ENCODE measurements at regions not wholly inside any gene's neighbourhood (a gene's known extent, or its start where the extent isn't known, plus 50 kb on each side); places are given as distances from the start of the nearest gene placed in this dataset.
"Not testable (repeated sequence)": the region's sequence is repeated elsewhere in the genome, so short reads cannot be mapped to it uniquely, and the experiment has no call there.

GRCh38 chr16:21517263-21517662 is 82.1 kb upstream of the METTL9 start:
- DNase-seq = not testable (repeated sequence)

DNA sequence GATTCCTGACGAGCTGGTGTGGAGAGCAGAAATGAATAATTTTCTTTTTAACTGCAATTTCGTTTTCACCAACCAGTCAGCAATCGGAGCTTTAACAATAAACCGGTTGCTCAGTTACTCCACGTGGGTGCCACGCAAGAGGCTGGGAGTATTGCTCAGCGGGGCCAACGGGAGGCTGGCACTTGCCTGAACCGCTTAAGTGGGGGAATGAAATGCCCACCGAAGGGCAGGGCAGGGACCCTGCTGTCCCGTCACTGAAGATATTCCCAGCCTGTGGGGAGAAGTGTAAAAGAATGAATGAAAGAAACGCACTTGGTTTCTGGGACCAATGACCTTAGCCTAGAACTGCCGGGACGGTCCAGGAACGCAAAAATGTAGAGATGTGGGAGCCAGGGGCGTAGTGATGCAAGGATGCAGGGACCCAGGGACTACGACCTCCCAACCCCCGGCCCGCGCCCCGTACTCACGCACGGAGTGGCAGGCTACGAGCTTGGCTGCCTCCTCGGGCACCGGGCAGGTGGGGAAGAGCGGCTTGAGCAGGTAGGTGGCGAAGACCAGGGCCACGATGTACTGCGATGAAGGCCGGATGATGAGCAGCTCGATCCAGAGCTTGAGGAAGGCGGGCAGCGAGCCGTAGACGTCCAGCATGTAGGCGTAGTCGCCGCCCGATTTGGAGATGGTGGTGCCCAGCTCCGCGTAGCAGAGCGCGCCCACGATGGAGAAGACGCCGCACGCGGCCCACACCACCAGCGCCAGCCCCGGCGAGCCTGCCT is 79.8 kb upstream of the METTL9 start:
- not testable (repeated sequence) for DNase-seq

DNA sequence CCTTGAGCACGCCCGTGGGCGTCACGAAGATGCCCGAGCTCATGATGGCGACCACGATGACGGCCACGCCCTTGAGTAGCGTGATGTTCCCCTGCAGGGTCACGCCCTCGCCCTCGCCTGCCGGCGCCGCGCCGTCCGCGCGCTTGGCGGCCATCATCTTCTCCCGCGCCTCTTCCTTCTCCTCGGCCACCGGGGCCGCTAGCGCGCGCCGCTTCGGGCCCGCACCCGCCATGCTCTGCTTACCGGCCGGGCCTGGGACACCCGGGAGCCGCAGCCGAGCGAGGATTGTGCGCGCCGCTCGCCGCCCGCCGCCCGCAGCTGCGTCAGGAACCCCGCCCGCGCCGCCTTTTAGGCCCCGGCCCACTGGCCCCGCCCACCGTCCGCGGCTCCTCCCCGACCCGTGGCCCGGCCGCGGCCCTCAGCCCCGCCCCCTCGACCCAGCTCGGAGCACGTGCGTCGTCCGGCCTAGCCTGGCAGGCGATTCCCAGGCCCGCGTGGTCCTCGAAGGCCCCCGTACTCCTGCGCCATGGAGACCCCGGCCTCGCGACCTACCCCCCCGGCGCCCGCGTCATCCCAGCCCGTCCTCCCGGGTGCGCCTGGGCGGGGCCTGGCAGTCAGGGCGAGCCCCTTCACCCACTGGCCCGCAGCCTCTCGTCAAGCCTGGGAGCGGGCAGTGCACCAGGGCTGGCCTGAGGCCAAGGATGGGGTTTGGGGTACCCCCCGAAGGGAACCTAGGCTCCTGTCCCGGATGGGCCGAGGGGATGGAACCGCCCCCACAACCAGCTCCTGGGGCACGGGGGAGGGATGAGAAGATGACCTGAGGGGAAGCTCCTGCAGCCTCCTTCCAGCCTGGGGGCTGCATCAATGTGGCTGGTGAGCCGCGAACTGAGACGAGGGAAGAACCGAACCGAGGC is 79.0 kb upstream of the METTL9 start:
- peak; percentile 85 for DNase-seq

DNA sequence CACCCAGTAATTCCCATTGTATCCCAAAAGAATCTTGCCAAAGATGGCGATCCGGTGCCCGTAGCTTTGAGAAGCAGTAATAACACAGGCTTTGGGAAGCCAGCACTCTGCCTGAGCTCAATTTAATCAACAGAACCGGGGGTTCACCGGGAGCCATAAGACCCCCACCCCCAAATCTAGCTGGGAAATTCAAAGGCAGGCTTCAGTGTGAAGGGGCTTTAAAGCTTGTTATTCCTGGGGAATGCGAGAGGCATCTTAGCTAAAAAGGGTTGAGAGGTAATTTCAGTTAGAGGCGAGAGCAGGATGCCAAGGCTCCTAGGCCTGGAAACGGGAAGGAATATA is 78.4 kb upstream of the METTL9 start:
- not testable (repeated sequence) for DNase-seq

- DNase-seq = peak; percentile 61
These were observed 77.8 kb upstream of the METTL9 start for GRCh38 chr16:21521390-21522143.

DNA sequence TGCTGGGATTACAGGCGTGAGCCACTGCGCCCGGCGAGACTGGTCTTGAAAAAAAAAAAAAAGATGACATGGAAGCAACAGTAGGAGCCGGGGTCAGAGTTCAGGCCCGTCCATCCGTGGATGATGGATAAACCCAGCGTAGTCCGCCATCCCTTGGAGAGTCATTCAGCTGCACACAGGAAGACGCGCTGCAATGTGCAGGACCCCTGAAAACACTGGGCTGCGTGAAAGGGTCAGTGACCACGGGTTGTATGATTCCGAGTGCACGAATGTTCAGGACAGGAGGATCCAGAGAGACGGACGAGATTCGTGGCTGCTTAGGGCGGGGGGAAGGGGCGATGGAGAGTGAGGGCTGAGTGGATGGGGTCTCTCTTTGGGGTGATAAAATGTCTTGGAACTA is 76.5 kb upstream of the METTL9 start:
- DNase-seq = not testable (repeated sequence)

- DNase-seq = no peak
These were observed 75.8 kb upstream of the METTL9 start for GRCh38 chr16:21523411-21524067.

DNA sequence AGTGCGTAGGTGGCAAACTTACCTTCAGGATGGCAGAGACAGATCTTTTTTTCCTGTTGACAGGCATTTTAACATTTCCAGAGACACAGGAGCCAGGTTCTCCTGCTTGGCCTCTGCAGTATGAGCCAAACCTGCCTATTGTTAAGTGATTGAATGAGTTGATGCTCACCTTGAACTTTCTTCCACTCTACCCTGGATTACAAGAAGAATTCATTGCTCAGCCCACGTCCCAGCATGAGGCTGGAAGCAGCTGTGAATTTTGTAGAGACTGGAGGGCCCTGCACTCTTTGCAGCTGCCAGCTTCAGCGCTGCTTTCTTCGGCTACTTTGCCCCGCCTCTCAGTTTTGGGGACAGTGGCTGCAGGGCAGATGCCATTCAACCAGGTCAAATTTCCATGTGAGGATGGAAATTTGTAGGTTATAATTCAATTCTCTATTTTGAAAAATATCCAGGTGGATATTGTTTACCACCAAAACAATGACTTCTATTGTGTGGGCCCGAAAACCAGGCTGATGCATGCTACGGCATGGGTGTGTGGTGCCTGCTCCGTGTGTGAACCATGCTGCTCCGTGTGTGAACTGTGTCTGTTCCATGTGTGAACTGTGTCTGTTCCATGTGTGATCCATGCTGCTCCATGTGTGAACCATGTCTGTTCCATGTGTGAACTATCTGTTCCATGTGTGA is 75.2 kb upstream of the METTL9 start:
- no peak for DNase-seq

GRCh38 chr16:21524752-21525028 is 74.7 kb upstream of the METTL9 start:
- DNase-seq = not testable (repeated sequence)

DNA sequence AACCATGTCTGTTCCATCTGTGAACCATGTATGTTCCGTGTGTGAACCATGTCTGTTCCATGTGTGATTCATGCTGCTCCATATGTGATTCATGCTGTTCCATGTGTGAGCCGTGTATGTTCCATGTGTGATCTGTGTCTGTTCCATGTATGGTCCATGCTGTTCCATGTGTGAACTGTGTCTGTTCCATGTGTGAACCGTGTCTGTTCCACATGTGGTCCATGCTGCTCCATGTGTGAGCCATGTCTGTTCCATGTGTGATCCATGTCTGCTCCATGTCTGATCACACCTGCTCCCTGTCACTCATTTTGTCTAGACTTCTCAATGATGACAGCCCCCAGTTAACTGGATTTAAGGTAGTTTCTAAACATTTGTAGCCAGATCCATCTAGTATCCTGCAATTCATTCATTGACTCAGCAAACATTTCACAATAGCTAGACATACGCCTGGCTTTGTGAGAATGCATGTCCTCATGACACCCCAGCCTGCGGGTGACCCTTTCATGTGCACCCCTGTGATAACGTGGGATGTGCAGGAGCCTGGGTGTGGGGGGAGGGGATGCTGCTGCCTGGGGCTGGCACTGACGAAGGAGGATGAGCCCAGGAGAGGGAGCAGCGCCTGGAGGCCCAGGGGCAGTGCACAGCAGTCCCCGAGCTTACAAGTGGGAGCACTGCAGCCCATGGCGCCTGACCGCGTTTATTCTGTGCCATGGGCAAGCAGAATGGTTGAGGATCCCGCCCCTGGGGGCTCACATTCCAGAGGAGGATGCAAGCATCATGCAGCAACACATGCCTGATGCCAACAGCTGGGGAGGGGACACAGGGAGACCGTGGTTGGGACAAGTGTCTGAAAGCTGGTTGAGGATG is 74.1 kb upstream of the METTL9 start:
- DNase-seq = not testable (repeated sequence)

- DNase-seq = not testable (repeated sequence)
These were observed 73.1 kb upstream of the METTL9 start for GRCh38 chr16:21525956-21526922.

- DNase-seq = no peak
These were observed 72.2 kb upstream of the METTL9 start for GRCh38 chr16:21526923-21527807.

DNA sequence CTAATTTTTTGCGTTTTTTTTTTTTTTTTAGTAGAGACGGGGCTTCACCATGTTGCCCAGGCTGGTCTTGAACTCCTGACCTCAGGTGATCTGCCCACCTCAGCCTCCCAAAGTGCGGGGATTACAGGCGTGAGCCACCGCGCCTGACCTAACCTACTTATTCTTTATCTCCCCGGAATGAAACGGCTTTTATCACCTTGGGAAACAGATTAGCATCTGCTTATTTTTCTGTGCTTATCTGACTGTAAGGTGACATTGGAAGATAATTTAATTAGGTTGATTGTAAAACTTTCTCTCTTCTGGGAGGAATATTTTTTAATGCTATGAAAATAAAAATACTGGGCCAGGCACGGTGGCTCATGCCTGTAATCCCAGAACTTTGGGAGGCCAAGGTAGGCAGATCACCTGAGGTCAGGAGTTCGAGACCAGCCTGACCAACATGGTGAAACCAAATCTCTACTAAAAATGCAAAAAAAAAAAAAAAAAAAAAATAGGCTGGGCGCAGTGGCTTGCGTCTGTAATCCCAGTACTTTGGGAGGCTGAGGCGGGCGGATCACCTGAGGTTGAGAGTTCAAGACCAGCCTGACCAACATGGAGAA is 70.2 kb upstream of the METTL9 start:
- not testable (repeated sequence) for DNase-seq

DNA sequence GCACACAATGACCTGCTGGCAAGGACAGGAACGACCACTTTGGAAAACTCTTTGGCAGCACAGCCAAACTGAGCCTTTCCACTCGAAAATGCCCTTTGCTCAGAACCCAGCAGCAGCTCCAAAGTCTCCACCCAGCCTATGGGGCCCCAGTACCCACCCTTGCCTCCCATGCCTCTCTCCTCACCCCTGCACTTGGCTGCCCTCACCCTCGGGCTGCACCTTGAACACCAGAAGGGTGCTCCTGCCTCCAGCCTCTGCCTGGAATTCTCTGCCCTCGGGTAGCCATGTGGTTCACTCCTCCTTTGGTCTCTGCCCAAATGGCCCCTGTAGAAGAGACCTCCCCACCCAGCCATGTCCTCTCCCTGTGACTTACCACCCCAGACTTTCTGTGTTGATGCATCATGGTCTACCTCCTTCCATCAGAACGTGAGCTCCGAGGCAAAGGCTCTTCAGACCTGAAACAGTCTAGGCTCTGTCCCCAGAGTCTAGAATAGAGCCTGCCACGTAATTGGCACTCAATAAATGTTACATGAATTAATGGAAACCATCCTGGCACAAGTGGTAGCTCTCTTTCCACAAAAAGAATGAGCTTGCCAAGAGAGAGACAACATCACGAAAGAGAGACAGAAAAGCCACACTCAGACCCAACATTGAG is 68.5 kb upstream of the METTL9 start:
- not testable (repeated sequence) for DNase-seq

GRCh38 chr16:21532996-21533395 is 66.4 kb upstream of the METTL9 start:
- DNase-seq = not testable (repeated sequence)

DNA sequence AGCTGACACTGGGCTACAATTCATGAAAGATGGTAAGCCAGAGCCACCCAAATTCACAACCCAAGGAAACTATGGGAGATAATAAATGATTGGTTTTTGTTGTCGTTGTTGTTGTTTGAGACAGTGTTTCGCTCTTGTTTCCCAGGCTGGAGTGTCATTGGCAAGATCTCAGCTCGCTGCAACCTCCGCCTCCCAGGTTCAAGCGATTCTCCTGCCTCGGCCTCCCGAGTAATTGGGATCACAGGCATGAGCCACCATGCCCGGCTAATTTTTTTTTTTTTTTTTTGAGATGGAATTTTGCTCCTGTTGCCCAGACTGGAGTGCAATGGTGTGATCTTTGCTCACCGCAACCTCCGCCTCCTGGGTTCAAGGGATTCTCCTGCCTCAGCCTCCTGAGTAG is 65.9 kb upstream of the METTL9 start:
- DNase-seq = not testable (repeated sequence)

DNA sequence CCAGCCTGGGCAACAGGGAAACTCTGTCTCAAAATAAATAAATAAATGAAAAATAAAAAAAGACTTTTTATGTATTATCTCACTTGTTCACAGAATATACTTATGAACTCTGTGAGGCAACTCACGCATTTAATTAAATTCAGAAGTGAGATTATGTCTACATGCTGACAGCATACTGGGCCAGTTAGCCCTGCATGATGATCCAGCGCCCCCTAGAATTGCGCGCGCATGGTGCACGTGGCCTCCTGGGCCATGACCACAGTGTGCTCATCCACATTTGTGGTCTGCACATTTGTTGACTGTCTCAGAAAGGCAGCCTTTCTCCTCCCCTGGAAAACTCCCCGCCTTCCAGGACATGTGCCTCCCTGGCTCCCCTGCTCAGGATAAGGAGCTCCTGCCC is 64.8 kb upstream of the METTL9 start:
- DNase-seq = not testable (repeated sequence)

- DNase-seq = not testable (repeated sequence)
These were observed 64.2 kb upstream of the METTL9 start for GRCh38 chr16:21535201-21535600.

Data from NCI-H226 (cell line).